ENCODE measurements at regions not wholly inside any gene's neighbourhood (a gene's known extent, or its start where the extent isn't known, plus 50 kb on each side); places are given as distances from the start of the nearest gene placed in this dataset.
"Not testable (repeated sequence)": the region's sequence is repeated elsewhere in the genome, so short reads cannot be mapped to it uniquely, and the experiment has no call there.

GRCh38 chr6:121694389-121694788 is 258.9 kb downstream of the GJA1 start:
- no peak overlapping the region for H3K27ac Mint-ChIP-seq
- no peaks in the 10 kb centered on the region for H3K9me3 Mint-ChIP-seq
- no peak for DNase-seq
- H3K4me3 Mint-ChIP-seq, result no peak overlapping the region
- peaks cover 7% of the 10 kb centered on the region for H3K4me1 Mint-ChIP-seq (ENCODE audit: low read depth)
- H3K36me3 Mint-ChIP-seq (ENCODE audit: low read depth), result no peaks in the 10 kb centered on the region
- no peaks in the 10 kb centered on the region for H3K27me3 Mint-ChIP-seq

GRCh38 chr6:121694801-121695251 is 259.4 kb downstream of the GJA1 start:
- H3K27ac Mint-ChIP-seq, result no peak overlapping the region
- no peaks in the 10 kb centered on the region for H3K36me3 Mint-ChIP-seq (ENCODE audit: low read depth)
- no peaks in the 10 kb centered on the region for H3K9me3 Mint-ChIP-seq
- DNase-seq, result no peak
- H3K27me3 Mint-ChIP-seq, result no peaks in the 10 kb centered on the region
- peaks cover 5% of the 10 kb centered on the region for H3K4me1 Mint-ChIP-seq (ENCODE audit: low read depth)
- no peak overlapping the region for H3K4me3 Mint-ChIP-seq

- H3K4me1 Mint-ChIP-seq (ENCODE audit: low read depth), result peaks cover 1% of the 10 kb centered on the region
Measured at GRCh38 chr6:121695329-121695728, 259.9 kb downstream of the GJA1 start.

GRCh38 chr6:121697921-121698320 is 262.5 kb downstream of the GJA1 start:
- no peak for DNase-seq
- Mint-ChIP-seq H3K4me1 (ENCODE audit: low read depth) (no peaks in the 10 kb centered on the region), H3K9me3 (no peaks in the 10 kb centered on the region), H3K27ac (no peak overlapping the region), H3K36me3 (ENCODE audit: low read depth) (no peaks in the 10 kb centered on the region), H3K4me3 (no peak overlapping the region), H3K27me3 (no peaks in the 10 kb centered on the region)

More at GRCh38 chr6:121695329-121695728, 259.9 kb downstream of the GJA1 start:
- Mint-ChIP-seq H3K36me3 (ENCODE audit: low read depth) (no peaks in the 10 kb centered on the region), H3K9me3 (no peaks in the 10 kb centered on the region), H3K4me3 (no peak overlapping the region), H3K27me3 (no peaks in the 10 kb centered on the region), H3K27ac (no peak overlapping the region)
- DNase-seq, result no peak

GRCh38 chr6:121698617-121699016 is 263.2 kb downstream of the GJA1 start:
- Mint-ChIP-seq H3K4me1 (ENCODE audit: low read depth) (no peaks in the 10 kb centered on the region), H3K4me3 (no peak overlapping the region), H3K27ac (no peak overlapping the region), H3K36me3 (ENCODE audit: low read depth) (no peaks in the 10 kb centered on the region), H3K9me3 (no peaks in the 10 kb centered on the region), H3K27me3 (no peaks in the 10 kb centered on the region)
- DNase-seq, result no peak

- not testable (repeated sequence) for H3K27me3 Mint-ChIP-seq; H3K9me3 Mint-ChIP-seq; H3K4me3 Mint-ChIP-seq; DNase-seq; H3K4me1 Mint-ChIP-seq (ENCODE audit: low read depth); H3K36me3 Mint-ChIP-seq (ENCODE audit: low read depth); H3K27ac Mint-ChIP-seq
Measured at GRCh38 chr6:121703129-121703528, 267.7 kb downstream of the GJA1 start.

- Mint-ChIP-seq H3K27me3 (no peaks in the 10 kb centered on the region), H3K9me3 (no peaks in the 10 kb centered on the region), H3K36me3 (ENCODE audit: low read depth) (no peaks in the 10 kb centered on the region)
Measured at GRCh38 chr6:121711472-121711871, 276.0 kb downstream of the GJA1 start.

GRCh38 chr6:121717686-121718085 is 282.2 kb downstream of the GJA1 start:
- Mint-ChIP-seq H3K4me1 (ENCODE audit: low read depth) (no peaks in the 10 kb centered on the region), H3K4me3 (no peak overlapping the region), H3K36me3 (ENCODE audit: low read depth) (no peaks in the 10 kb centered on the region), H3K9me3 (peaks cover 5% of the 10 kb centered on the region), H3K27me3 (no peaks in the 10 kb centered on the region), H3K27ac (no peak overlapping the region)
- no peak for DNase-seq

More at GRCh38 chr6:121711472-121711871, 276.0 kb downstream of the GJA1 start:
- DNase-seq, result no peak
- Mint-ChIP-seq H3K4me3 (no peak overlapping the region), H3K4me1 (ENCODE audit: low read depth) (no peaks in the 10 kb centered on the region), H3K27ac (no peak overlapping the region)

- not testable (repeated sequence) for H3K36me3 Mint-ChIP-seq (ENCODE audit: low read depth); H3K27me3 Mint-ChIP-seq; H3K4me1 Mint-ChIP-seq (ENCODE audit: low read depth); H3K9me3 Mint-ChIP-seq; DNase-seq; H3K27ac Mint-ChIP-seq; H3K4me3 Mint-ChIP-seq
Measured at GRCh38 chr6:121720867-121721266, 285.4 kb downstream of the GJA1 start.

GRCh38 chr6:121723623-121724022 is 288.2 kb downstream of the GJA1 start:
- H3K9me3 Mint-ChIP-seq, result peaks cover 5% of the 10 kb centered on the region
- no peak overlapping the region for H3K4me3 Mint-ChIP-seq
- no peak overlapping the region for H3K27ac Mint-ChIP-seq
- no peak for DNase-seq
- no peaks in the 10 kb centered on the region for H3K27me3 Mint-ChIP-seq
- no peaks in the 10 kb centered on the region for H3K36me3 Mint-ChIP-seq (ENCODE audit: low read depth)
- H3K4me1 Mint-ChIP-seq (ENCODE audit: low read depth), result no peaks in the 10 kb centered on the region

- DNase-seq, result no peak
- H3K4me1 Mint-ChIP-seq (ENCODE audit: low read depth), result no peaks in the 10 kb centered on the region
- no peaks in the 10 kb centered on the region for H3K36me3 Mint-ChIP-seq (ENCODE audit: low read depth)
- H3K4me3 Mint-ChIP-seq, result no peak overlapping the region
- no peaks in the 10 kb centered on the region for H3K27me3 Mint-ChIP-seq
- H3K27ac Mint-ChIP-seq, result no peak overlapping the region
- peaks cover 5% of the 10 kb centered on the region for H3K9me3 Mint-ChIP-seq
Measured at GRCh38 chr6:121724576-121724975, 289.1 kb downstream of the GJA1 start.

- peaks cover 10% of the 10 kb centered on the region for H3K9me3 Mint-ChIP-seq
- H3K4me3 Mint-ChIP-seq, result no peak overlapping the region
- no peak for DNase-seq
- no peaks in the 10 kb centered on the region for H3K4me1 Mint-ChIP-seq (ENCODE audit: low read depth)
- H3K27me3 Mint-ChIP-seq, result no peaks in the 10 kb centered on the region
- no peak overlapping the region for H3K27ac Mint-ChIP-seq
- H3K36me3 Mint-ChIP-seq (ENCODE audit: low read depth), result no peaks in the 10 kb centered on the region
Measured at GRCh38 chr6:121726596-121726995, 291.1 kb downstream of the GJA1 start.

- no peaks in the 10 kb centered on the region for H3K36me3 Mint-ChIP-seq (ENCODE audit: low read depth)
- no peaks in the 10 kb centered on the region for H3K27me3 Mint-ChIP-seq
- H3K9me3 Mint-ChIP-seq, result peaks cover 10% of the 10 kb centered on the region
- no peaks in the 10 kb centered on the region for H3K4me1 Mint-ChIP-seq (ENCODE audit: low read depth)
- DNase-seq, result no peak
- H3K27ac Mint-ChIP-seq, result no peak overlapping the region
- H3K4me3 Mint-ChIP-seq, result no peak overlapping the region
Measured at GRCh38 chr6:121730616-121731015, 295.2 kb downstream of the GJA1 start.

GRCh38 chr6:121731381-121731780 is 295.9 kb downstream of the GJA1 start:
- DNase-seq, result no peak
- H3K4me3 Mint-ChIP-seq, result no peak overlapping the region
- H3K9me3 Mint-ChIP-seq, result peaks cover 10% of the 10 kb centered on the region
- H3K27me3 Mint-ChIP-seq, result no peaks in the 10 kb centered on the region
- H3K4me1 Mint-ChIP-seq (ENCODE audit: low read depth), result no peaks in the 10 kb centered on the region
- no peak overlapping the region for H3K27ac Mint-ChIP-seq
- no peaks in the 10 kb centered on the region for H3K36me3 Mint-ChIP-seq (ENCODE audit: low read depth)

- H3K27ac Mint-ChIP-seq, result no peak overlapping the region
Measured at GRCh38 chr6:121732641-121733040, 297.2 kb downstream of the GJA1 start.

GRCh38 chr6:121733234-121733633 is 297.8 kb downstream of the GJA1 start:
- no peaks in the 10 kb centered on the region for H3K36me3 Mint-ChIP-seq (ENCODE audit: low read depth)
- no peaks in the 10 kb centered on the region for H3K4me1 Mint-ChIP-seq (ENCODE audit: low read depth)
- DNase-seq, result no peak
- H3K4me3 Mint-ChIP-seq, result no peak overlapping the region
- peaks cover 10% of the 10 kb centered on the region for H3K9me3 Mint-ChIP-seq
- H3K27me3 Mint-ChIP-seq, result no peaks in the 10 kb centered on the region
- no peak overlapping the region for H3K27ac Mint-ChIP-seq

More at GRCh38 chr6:121732641-121733040, 297.2 kb downstream of the GJA1 start:
- DNase-seq, result no peak
- H3K9me3 Mint-ChIP-seq, result peaks cover 10% of the 10 kb centered on the region
- no peaks in the 10 kb centered on the region for H3K4me1 Mint-ChIP-seq (ENCODE audit: low read depth)
- no peaks in the 10 kb centered on the region for H3K36me3 Mint-ChIP-seq (ENCODE audit: low read depth)
- no peaks in the 10 kb centered on the region for H3K27me3 Mint-ChIP-seq
- no peak overlapping the region for H3K4me3 Mint-ChIP-seq
